Neural cell (in vitro differentiated cells): ENCODE measurements at regions not wholly inside any gene's neighbourhood (a gene's known extent, or its start where the extent isn't known, plus 50 kb on each side); places are given as distances from the start of the nearest gene placed in this dataset.

Experiments used
- H2AFZ ChIP-seq: fragments of 200-600, 300-800 bp; sonication (generic), shearing (Covaris generic); 2 replicates; pipeline ENCODE4 v1.6.0; 2014; ENCODE audit warnings: low read depth, mild to moderate bottlenecking, antibody characterized with exemption, low read length, moderate library complexity
- H3F3A ChIP-seq: fragments of 200-600 bp; shearing (Covaris generic); 2 replicates; pipeline ENCODE4 v1.6.1; 2016; ENCODE audit warnings: mild to moderate bottlenecking, moderate library complexity, mixed read lengths, antibody characterized with exemption, low read length; ENCODE audit not compliant: insufficient read depth, poor library complexity, severe bottlenecking
- H3K27ac ChIP-seq: fragments of 200-600, 300-800 bp; sonication (generic), shearing (Covaris generic); 2 replicates; pipeline ENCODE4 v1.5.1; 2014; ENCODE audit warnings: mild to moderate bottlenecking, low read length, moderate library complexity
- H3K27me3 ChIP-seq: fragments of 300-800, 200-600 bp; sonication (generic), shearing (Covaris generic); 2 replicates; pipeline ENCODE4 v1.6.0; 2014; ENCODE audit warnings: mild to moderate bottlenecking, low read depth, low read length, moderate library complexity; ENCODE audit not compliant: insufficient read depth
- H3K36me3 ChIP-seq: fragments of 300-800, 200-600 bp; sonication (generic), shearing (Covaris generic); 2 replicates; pipeline ENCODE4 v1.5.1; 2014; ENCODE audit warnings: mild to moderate bottlenecking, antibody characterized with exemption, low read length, moderate library complexity; ENCODE audit not compliant: insufficient read depth
- H3K4me2 ChIP-seq: fragments of 300-800, 200-600 bp; sonication (generic), shearing (Covaris generic); 2 replicates; pipeline ENCODE4 v1.6.0; 2014; ENCODE audit warnings: mild to moderate bottlenecking, low read length
- H3K4me3 ChIP-seq: fragments of 300-800, 200-600 bp; sonication (generic), shearing (Covaris generic); 2 replicates; pipeline ENCODE4 v1.5.1; 2014; ENCODE audit warnings: mild to moderate bottlenecking, low read length, moderate library complexity
- H3K79me2 ChIP-seq: fragments of 200-600 bp; shearing (Covaris generic); replicated peaks from 2 replicates; pipeline ENCODE4 v1.6.0; 2014; ENCODE audit warnings: mild to moderate bottlenecking, low read length, moderate library complexity; ENCODE audit not compliant: insufficient read depth
- H3K9ac ChIP-seq: fragments of 300-800, 200-600 bp; sonication (generic), shearing (Covaris generic); 2 replicates; pipeline ENCODE4 v1.6.1; 2016; ENCODE audit warnings: mild to moderate bottlenecking, low read length, mixed read lengths
- H3K9me2 ChIP-seq: fragments of 200-600 bp; shearing (Covaris generic); 2 replicates; pipeline ENCODE4 v1.6.1; 2016; ENCODE audit warnings: mild to moderate bottlenecking, low read length, mixed read lengths; ENCODE audit not compliant: insufficient read depth
- H3K9me3 ChIP-seq: fragments of 200-600, 300-800 bp; sonication (generic), shearing (Covaris generic); 2 replicates; pipeline ENCODE4 v1.6.1; 2016; ENCODE audit warnings: mild to moderate bottlenecking, mixed run types, low read length, moderate library complexity, mixed read lengths
- H4K20me1 ChIP-seq: fragments of 200-600 bp; shearing (Covaris generic); 2 replicates; pipeline ENCODE4 v1.6.1; 2016; ENCODE audit warnings: mild to moderate bottlenecking, mixed run types; ENCODE audit not compliant: insufficient read depth
- CTCF ChIP-seq: fragments of 450-650 bp; IDR thresholded peaks from 2 replicates; pipeline ENCODE4 v1.5.1; 2014; ENCODE audit warnings: antibody characterized with exemption, mild to moderate bottlenecking, moderate library complexity; ENCODE audit not compliant: poor library complexity, severe bottlenecking
- EP300 ChIP-seq: fragments of 450-650 bp; conservative IDR thresholded peaks from 2 replicates; pipeline ENCODE4 v1.6.1; 2014; ENCODE audit warnings: antibody characterized with exemption, mild to moderate bottlenecking, moderate library complexity; ENCODE audit not compliant: poor library complexity, severe bottlenecking
- EZH2 ChIP-seq: fragments of 200-600, 300-800 bp; shearing (Covaris generic), sonication (generic); IDR thresholded peaks from 2 replicates; pipeline ENCODE4 v1.6.1; 2014; ENCODE audit warnings: antibody characterized with exemption, low read length, borderline replicate concordance, mild to moderate bottlenecking; ENCODE audit not compliant: insufficient read depth, poor library complexity, severe bottlenecking
- MXI1 ChIP-seq: fragments of 450-650 bp; conservative IDR thresholded peaks from 2 replicates; pipeline ENCODE4 v1.6.1; 2014; ENCODE audit warnings: antibody characterized with exemption, mild to moderate bottlenecking; ENCODE audit not compliant: poor library complexity, severe bottlenecking
- POLR2AphosphoS5 ChIP-seq: IDR thresholded peaks from 2 replicates; pipeline ENCODE4 v1.6.1; 2012
- RAD21 ChIP-seq: fragments of 450-650 bp; conservative IDR thresholded peaks from 2 replicates; pipeline ENCODE4 v1.6.1; 2014; ENCODE audit warnings: antibody characterized with exemption, mild to moderate bottlenecking, moderate library complexity
- REST ChIP-seq: IDR thresholded peaks from 2 replicates; pipeline ENCODE4 v1.6.1; 2012; ENCODE audit warnings: borderline replicate concordance
- SMC3 ChIP-seq: fragments of 450-650 bp; conservative IDR thresholded peaks from 2 replicates; pipeline ENCODE4 v1.6.1; 2014; ENCODE audit warnings: antibody characterized with exemption, mild to moderate bottlenecking, moderate library complexity; ENCODE audit not compliant: poor library complexity
- TAF1 ChIP-seq: IDR thresholded peaks from 2 replicates; pipeline ENCODE4 v1.6.1; 2012; ENCODE audit warnings: low read depth

GRCh38 chr6:169839493-169839892 is 88.1 kb downstream of the ERMARD start:
- TF ChIP-seq TAF1 (no peak), RAD21 (no peak), SMC3 (no peak), REST (no peak), EP300 (no peak), POLR2AphosphoS5 (no peak), EZH2 (no peak), MXI1 (no peak), CTCF (no peak)
- Histone ChIP-seq H3K36me3 (no peaks in the 10 kb centered on the region), H3K4me2 (no peak overlapping the region), H3K27ac (no peak overlapping the region), H4K20me1 (no peaks in the 10 kb centered on the region), H3K4me3 (no peak overlapping the region), H3K9ac (no peak overlapping the region), H3F3A (no peaks in the 10 kb centered on the region), H3K27me3 (no peaks in the 10 kb centered on the region), H3K9me2 (no peaks in the 10 kb centered on the region), H3K79me2 (no peaks in the 10 kb centered on the region), H2AFZ (no peak overlapping the region), H3K9me3 (no peaks in the 10 kb centered on the region)

GRCh38 chr6:169839029-169839481 is 87.6 kb downstream of the ERMARD start:
- Histone ChIP-seq H3K27me3 (no peaks in the 10 kb centered on the region), H3K27ac (no peak overlapping the region), H3K9me2 (no peaks in the 10 kb centered on the region), H3K36me3 (no peaks in the 10 kb centered on the region), H3K9me3 (no peaks in the 10 kb centered on the region), H3F3A (no peaks in the 10 kb centered on the region), H3K4me3 (no peak overlapping the region), H3K9ac (no peak overlapping the region), H2AFZ (no peak overlapping the region), H3K4me2 (no peak overlapping the region), H3K79me2 (no peaks in the 10 kb centered on the region), H4K20me1 (no peaks in the 10 kb centered on the region)
- TF ChIP-seq TAF1: no peak
- TF ChIP-seq EP300: no peak
- TF ChIP-seq REST: no peak
- no peak for TF ChIP-seq RAD21
- TF ChIP-seq EZH2: no peak
- TF ChIP-seq CTCF: no peak
- TF ChIP-seq SMC3: no peak
- no peak for TF ChIP-seq POLR2AphosphoS5
- no peak for TF ChIP-seq MXI1
